ENCODE measurements at regions not wholly inside any gene's neighbourhood (a gene's known extent, or its start where the extent isn't known, plus 50 kb on each side); places are given as distances from the start of the nearest gene placed in this dataset.

GRCh38 chr12:83823386-83824045, 1089.1 kb downstream of the SLC6A15 start:
- H3K27ac ChIP-seq = no peak overlapping the region
- TF ChIP-seq CTCF (conservative IDR thresholded peaks at IDR 0.05) = no peak; the same call in 1 of the 2 replicates

- no peak for TF ChIP-seq CTCF (conservative IDR thresholded peaks at IDR 0.05)
- no peak overlapping the region for H3K27ac ChIP-seq
Measured at GRCh38 chr12:83821967-83822366, 1090.6 kb downstream of the SLC6A15 start.

- no peak overlapping the region for H3K27ac ChIP-seq
- TF ChIP-seq CTCF (conservative IDR thresholded peaks at IDR 0.05) = no peak
Measured at GRCh38 chr12:83818881-83819280, 1093.7 kb downstream of the SLC6A15 start.

- H3K27ac ChIP-seq = peak overlapping the region; percentile 2; the same call in 1 of the 2 replicates
- TF ChIP-seq CTCF (conservative IDR thresholded peaks at IDR 0.05) = no peak
Measured at GRCh38 chr12:83817730-83818129, 1094.9 kb downstream of the SLC6A15 start.

- H3K27ac ChIP-seq = no peak overlapping the region; the same call in 1 of the 2 replicates
- no peak for TF ChIP-seq CTCF (conservative IDR thresholded peaks at IDR 0.05)
Measured at GRCh38 chr12:83808591-83808990, 1104.0 kb downstream of the SLC6A15 start.

GRCh38 chr12:83807871-83808270, 1104.7 kb downstream of the SLC6A15 start:
- no peak for TF ChIP-seq CTCF (conservative IDR thresholded peaks at IDR 0.05)
- H3K27ac ChIP-seq = peak overlapping the region; percentile 88

- peak overlapping the region; percentile 88 for H3K27ac ChIP-seq
- no peak for TF ChIP-seq CTCF (conservative IDR thresholded peaks at IDR 0.05)
Measured at GRCh38 chr12:83805873-83806272, 1106.7 kb downstream of the SLC6A15 start.

All from VCaP (cell line).